ENCODE measurements at regions not wholly inside any gene's neighbourhood (a gene's known extent, or its start where the extent isn't known, plus 50 kb on each side); places are given as distances from the start of the nearest gene placed in this dataset.
A peak's percentile ranks its signal among the peaks of the same experiment; 100 is the strongest.

DNA sequence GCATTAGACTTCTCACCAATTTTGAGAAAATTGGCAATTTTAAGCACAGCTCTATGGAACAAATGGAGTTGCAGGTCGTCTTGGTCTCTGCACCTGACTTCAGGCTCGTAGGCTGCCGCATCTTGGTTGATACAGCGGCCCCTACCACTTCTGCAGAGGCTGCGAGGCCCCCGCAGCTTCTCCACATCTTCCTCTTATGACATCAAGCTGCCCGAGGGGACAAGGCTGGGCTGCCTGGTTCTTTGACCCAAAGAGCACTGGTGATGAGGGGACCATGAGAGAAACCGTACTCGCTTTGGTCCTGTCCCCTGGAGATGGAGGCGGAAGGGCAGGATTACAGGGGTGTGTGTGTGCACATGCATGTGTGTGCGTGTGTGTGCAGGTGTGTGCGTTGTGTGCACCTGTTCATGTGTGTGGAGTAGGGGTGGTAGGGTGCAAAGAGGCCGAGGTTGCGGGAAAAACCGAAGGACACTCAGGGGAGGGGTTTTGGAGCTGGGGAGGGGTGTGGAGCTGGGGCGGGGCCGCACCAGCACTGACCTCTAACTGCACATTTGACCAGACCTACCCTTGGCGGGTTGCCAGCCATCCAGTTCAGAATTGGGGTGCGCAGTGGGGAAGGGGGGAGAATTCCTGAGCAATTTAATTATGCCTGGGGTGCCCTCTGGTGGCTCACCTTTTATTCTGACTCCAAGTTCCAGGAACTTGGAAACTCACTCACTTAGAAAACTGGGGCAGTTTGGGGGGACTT is 65.1 kb upstream of the ARHGEF7 start:
- no peak overlapping the region for H3K9ac ChIP-seq (ENCODE audit: low read depth in 1 of 2, low read length in 2 of 2)
- H3K4me3 ChIP-seq (ENCODE audit: low read depth in 1 of 3, low read length in 3 of 3) = no peak overlapping the region
- H3K4me1 ChIP-seq (ENCODE audit: control insufficient read depth in 4 of 4, insufficient read depth in 4 of 4, low read length in 3 of 4) = no peaks in the 10 kb centered on the region
- WGBS = 72% methylated on average over 19 of the region's 19 CpGs
- no peak for TF ChIP-seq HNF4G (IDR thresholded peaks at IDR 0.05)
- TF ChIP-seq EGR1 (IDR thresholded peaks at IDR 0.05; ENCODE audit: low read depth in 2 of 2) = no peak
- TF ChIP-seq, protein P1, sequence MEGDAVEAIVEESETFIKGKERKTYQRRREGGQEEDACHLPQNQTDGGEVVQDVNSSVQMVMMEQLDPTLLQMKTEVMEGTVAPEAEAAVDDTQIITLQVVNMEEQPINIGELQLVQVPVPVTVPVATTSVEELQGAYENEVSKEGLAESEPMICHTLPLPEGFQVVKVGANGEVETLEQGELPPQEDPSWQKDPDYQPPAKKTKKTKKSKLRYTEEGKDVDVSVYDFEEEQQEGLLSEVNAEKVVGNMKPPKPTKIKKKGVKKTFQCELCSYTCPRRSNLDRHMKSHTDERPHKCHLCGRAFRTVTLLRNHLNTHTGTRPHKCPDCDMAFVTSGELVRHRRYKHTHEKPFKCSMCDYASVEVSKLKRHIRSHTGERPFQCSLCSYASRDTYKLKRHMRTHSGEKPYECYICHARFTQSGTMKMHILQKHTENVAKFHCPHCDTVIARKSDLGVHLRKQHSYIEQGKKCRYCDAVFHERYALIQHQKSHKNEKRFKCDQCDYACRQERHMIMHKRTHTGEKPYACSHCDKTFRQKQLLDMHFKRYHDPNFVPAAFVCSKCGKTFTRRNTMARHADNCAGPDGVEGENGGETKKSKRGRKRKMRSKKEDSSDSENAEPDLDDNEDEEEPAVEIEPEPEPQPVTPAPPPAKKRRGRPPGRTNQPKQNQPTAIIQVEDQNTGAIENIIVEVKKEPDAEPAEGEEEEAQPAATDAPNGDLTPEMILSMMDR (IDR thresholded peaks at IDR 0.05; ENCODE audit: low read depth, low read length, missing input control) = peak; percentile 40
- TF ChIP-seq, protein P2, sequence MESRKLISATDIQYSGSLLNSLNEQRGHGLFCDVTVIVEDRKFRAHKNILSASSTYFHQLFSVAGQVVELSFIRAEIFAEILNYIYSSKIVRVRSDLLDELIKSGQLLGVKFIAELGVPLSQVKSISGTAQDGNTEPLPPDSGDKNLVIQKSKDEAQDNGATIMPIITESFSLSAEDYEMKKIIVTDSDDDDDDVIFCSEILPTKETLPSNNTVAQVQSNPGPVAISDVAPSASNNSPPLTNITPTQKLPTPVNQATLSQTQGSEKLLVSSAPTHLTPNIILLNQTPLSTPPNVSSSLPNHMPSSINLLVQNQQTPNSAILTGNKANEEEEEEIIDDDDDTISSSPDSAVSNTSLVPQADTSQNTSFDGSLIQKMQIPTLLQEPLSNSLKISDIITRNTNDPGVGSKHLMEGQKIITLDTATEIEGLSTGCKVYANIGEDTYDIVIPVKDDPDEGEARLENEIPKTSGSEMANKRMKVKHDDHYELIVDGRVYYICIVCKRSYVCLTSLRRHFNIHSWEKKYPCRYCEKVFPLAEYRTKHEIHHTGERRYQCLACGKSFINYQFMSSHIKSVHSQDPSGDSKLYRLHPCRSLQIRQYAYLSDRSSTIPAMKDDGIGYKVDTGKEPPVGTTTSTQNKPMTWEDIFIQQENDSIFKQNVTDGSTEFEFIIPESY (IDR thresholded peaks at IDR 0.05) = no peak
- TF ChIP-seq NR2F2 (IDR thresholded peaks at IDR 0.05) = no peak
- no peak for TF ChIP-seq YY1 (IDR thresholded peaks at IDR 0.05)
- TF ChIP-seq, protein P3, sequence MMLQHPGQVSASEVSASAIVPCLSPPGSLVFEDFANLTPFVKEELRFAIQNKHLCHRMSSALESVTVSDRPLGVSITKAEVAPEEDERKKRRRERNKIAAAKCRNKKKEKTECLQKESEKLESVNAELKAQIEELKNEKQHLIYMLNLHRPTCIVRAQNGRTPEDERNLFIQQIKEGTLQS (IDR thresholded peaks at IDR 0.05) = no peak
- TF ChIP-seq FOXA2 (IDR thresholded peaks at IDR 0.05) = no peak
- TF ChIP-seq SP1 (IDR thresholded peaks at IDR 0.05) = no peak
- TF ChIP-seq RAD21 (IDR thresholded peaks at IDR 0.05) = peak; percentile 69 to 74
- no peak for TF ChIP-seq HNF4A (conservative IDR thresholded peaks at IDR 0.05)
- no peak overlapping the region for H3K27ac ChIP-seq (ENCODE audit: low read depth in 1 of 2, low read length in 2 of 2)
- H3K9me3 ChIP-seq (ENCODE audit: control insufficient read depth in 4 of 4, low read length in 3 of 4) = no peaks in the 10 kb centered on the region
- no peaks in the 10 kb centered on the region for H3K36me3 ChIP-seq (ENCODE audit: control insufficient read depth in 4 of 4, insufficient read depth in 3 of 4, low read depth in 1 of 4, low read length in 3 of 4)
- no peaks in the 10 kb centered on the region for H3K27me3 ChIP-seq (ENCODE audit: control insufficient read depth in 4 of 4, insufficient read depth in 4 of 4, low read length in 3 of 4)
- DNase-seq (ENCODE audit: low spot score) = no peak

DNA sequence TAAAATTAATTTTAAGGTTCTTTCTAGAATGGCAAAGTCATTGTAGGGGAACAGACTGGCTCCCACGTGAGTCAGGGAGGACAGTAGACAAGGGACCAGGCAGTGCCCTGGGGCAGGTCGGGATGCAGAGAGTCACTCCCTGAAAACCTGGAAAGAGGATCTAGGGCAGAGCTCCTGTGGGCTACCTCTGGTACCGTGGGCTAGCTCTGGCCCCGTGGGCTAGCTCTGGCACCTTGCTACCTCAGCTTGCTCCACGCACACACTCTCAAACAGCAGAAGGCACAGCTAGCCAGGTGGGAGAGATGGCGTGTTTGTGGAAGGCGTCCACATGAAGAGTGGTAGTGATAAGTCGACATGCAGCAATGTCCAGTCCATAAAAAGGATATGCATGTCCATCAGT is 66.7 kb upstream of the ARHGEF7 start:
- Histone ChIP-seq H3K27ac (ENCODE audit: low read depth in 1 of 2, low read length in 2 of 2) (no peak overlapping the region), H3K27me3 (ENCODE audit: control insufficient read depth in 4 of 4, insufficient read depth in 4 of 4, low read length in 3 of 4) (no peaks in the 10 kb centered on the region), H3K9me3 (ENCODE audit: control insufficient read depth in 4 of 4, low read length in 3 of 4) (no peaks in the 10 kb centered on the region), H3K9ac (ENCODE audit: low read depth in 1 of 2, low read length in 2 of 2) (no peak overlapping the region), H3K4me3 (ENCODE audit: low read depth in 1 of 3, low read length in 3 of 3) (no peak overlapping the region), H3K36me3 (ENCODE audit: control insufficient read depth in 4 of 4, insufficient read depth in 3 of 4, low read depth in 1 of 4, low read length in 3 of 4) (no peaks in the 10 kb centered on the region), H3K4me1 (ENCODE audit: control insufficient read depth in 4 of 4, insufficient read depth in 4 of 4, low read length in 3 of 4) (no peaks in the 10 kb centered on the region)
- no peak for DNase-seq (ENCODE audit: low spot score)
- TF ChIP-seq TAF1 (conservative IDR thresholded peaks at IDR 0.05) (no peak), GABPA (IDR thresholded peaks at IDR 0.05 in 1 of 2, conservative IDR thresholded peaks at IDR 0.05 in 1 of 2) (no peak), SP1 (IDR thresholded peaks at IDR 0.05) (no peak), HNF4A (conservative IDR thresholded peaks at IDR 0.05) (no peak), EGR1 (IDR thresholded peaks at IDR 0.05; ENCODE audit: low read depth in 2 of 2) (no peak), RXRA (IDR thresholded peaks at IDR 0.05) (no peak), YY1 (IDR thresholded peaks at IDR 0.05) (no peak), RAD21 (IDR thresholded peaks at IDR 0.05) (no peak), HNF4G (IDR thresholded peaks at IDR 0.05) (no peak), JUND (IDR thresholded peaks at IDR 0.05) (no peak)
- TF ChIP-seq, protein P3 (IDR thresholded peaks at IDR 0.05) = no peak
- TF ChIP-seq, protein P1 (IDR thresholded peaks at IDR 0.05; ENCODE audit: low read depth, low read length, missing input control) = no peak
- TF ChIP-seq, protein P4, sequence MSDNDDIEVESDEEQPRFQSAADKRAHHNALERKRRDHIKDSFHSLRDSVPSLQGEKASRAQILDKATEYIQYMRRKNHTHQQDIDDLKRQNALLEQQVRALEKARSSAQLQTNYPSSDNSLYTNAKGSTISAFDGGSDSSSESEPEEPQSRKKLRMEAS (IDR thresholded peaks at IDR 0.05) = no peak
- TF ChIP-seq, protein P5, sequence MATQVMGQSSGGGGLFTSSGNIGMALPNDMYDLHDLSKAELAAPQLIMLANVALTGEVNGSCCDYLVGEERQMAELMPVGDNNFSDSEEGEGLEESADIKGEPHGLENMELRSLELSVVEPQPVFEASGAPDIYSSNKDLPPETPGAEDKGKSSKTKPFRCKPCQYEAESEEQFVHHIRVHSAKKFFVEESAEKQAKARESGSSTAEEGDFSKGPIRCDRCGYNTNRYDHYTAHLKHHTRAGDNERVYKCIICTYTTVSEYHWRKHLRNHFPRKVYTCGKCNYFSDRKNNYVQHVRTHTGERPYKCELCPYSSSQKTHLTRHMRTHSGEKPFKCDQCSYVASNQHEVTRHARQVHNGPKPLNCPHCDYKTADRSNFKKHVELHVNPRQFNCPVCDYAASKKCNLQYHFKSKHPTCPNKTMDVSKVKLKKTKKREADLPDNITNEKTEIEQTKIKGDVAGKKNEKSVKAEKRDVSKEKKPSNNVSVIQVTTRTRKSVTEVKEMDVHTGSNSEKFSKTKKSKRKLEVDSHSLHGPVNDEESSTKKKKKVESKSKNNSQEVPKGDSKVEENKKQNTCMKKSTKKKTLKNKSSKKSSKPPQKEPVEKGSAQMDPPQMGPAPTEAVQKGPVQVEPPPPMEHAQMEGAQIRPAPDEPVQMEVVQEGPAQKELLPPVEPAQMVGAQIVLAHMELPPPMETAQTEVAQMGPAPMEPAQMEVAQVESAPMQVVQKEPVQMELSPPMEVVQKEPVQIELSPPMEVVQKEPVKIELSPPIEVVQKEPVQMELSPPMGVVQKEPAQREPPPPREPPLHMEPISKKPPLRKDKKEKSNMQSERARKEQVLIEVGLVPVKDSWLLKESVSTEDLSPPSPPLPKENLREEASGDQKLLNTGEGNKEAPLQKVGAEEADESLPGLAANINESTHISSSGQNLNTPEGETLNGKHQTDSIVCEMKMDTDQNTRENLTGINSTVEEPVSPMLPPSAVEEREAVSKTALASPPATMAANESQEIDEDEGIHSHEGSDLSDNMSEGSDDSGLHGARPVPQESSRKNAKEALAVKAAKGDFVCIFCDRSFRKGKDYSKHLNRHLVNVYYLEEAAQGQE (IDR thresholded peaks at IDR 0.05) = no peak
- WGBS = 82% methylated on average over 8 of the region's 8 CpGs

Data from liver (tissue), 8 donors.